ENCODE measurements at regions not wholly inside any gene's neighbourhood (a gene's known extent, or its start where the extent isn't known, plus 50 kb on each side); places are given as distances from the start of the nearest gene placed in this dataset.

GRCh38 chr6:44682987-44683779 lies 295.7 kb downstream of the CDC5L start:
- no peak for DNase-seq

DNA sequence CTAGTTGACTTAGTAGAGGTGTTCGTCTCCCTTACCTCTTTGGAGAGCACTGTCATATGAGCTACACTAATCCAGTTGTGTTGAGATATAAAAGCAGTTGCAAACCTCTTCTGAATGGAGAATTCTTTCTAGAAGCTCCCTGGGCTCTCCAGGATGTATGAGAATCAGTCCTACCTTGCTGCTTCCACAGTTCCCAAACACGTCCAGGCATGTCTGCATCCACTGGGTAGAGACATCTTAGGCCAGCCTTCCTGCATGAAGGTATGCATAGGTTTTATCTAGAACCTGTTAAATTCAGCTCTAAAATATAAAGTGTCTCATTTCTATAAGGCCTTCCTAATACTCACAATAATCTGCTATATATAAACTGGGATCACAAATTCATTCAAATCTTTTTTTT lies 297.7 kb downstream of the CDC5L start:
- DNase-seq, result no peak

DNA sequence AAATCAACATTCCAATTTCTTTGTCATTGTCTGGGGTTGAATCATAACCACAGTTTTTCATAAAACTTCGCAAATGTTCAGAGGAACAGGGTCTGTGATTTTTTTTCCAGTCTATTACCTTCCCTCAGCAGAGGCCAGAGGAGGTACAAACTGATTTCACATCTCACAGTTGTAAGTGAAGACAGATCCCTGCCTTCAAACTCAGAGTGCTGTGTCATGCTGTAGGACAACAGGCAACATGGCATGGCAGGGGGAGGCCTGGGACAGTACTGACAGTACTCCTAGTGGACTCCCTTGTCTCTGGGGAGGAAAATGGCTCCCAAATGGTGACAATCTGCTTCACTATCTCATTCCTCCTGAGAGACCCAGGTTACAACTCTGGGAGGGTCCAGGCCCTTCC lies 308.6 kb downstream of the CDC5L start:
- no peak for DNase-seq

- no peak for DNase-seq
Observed at GRCh38 chr6:44696686-44697085, 309.2 kb downstream of the CDC5L start.

- DNase-seq, result no peak
Observed at GRCh38 chr6:44697327-44697726, 309.8 kb downstream of the CDC5L start.

DNA sequence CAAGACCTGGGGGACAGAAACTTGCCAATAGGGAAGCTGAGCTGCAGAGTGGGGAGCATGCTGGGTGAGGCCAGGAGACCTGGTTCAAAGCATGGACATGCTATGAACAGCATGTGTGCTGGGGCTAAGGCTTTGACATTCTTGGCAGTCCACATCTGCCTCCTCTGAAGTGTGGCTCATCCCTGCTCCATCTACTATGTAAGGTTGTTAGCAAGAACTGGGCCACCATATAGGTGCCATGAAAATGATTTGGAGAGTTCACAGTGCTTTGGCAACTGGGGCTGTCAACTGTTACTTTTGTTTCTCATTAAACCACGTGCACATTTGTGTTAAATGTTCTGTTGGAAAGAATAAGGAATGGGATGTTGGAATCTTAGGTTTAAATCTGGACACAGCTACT lies 311.1 kb downstream of the CDC5L start:
- DNase-seq, result no peak

DNA sequence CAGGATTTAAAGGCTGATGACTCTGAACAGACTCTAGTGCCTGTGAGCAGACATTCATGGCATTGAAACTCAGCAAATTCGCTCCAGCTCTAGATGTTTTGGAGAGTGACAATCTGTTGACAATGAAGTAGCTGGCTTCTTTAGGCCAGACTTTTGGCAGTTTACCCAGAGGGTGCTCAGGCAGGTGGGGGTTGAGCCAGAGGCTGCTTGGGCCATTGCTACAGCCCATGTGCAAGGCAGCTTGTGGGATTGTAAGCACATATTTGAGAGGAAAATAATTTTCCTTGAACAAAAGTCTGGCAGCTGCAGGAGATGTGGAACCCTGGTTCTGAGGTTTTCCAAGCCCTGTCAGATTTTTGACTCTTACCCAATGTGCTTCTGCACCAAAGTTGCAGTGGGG lies 311.6 kb downstream of the CDC5L start:
- no peak for DNase-seq

DNA sequence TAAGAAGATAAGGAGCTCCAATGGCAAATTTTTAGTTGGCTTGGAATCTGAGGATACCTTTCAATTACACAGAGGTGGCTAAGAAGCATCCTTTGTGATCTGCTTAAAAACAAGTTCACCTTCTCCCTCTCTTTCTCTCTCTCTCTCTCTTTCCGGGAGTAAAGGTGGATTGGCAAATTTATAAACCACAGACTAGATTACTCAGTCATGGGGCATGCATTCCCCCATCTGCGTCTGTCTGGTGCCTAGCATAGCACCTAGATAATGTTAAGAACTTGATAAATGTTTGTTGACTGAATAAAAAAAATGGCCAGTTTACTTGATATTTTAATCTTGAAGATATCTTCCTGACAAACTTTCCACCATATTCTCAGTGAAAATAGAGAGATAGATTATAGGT lies 312.3 kb downstream of the CDC5L start:
- DNase-seq, result no peak

DNA sequence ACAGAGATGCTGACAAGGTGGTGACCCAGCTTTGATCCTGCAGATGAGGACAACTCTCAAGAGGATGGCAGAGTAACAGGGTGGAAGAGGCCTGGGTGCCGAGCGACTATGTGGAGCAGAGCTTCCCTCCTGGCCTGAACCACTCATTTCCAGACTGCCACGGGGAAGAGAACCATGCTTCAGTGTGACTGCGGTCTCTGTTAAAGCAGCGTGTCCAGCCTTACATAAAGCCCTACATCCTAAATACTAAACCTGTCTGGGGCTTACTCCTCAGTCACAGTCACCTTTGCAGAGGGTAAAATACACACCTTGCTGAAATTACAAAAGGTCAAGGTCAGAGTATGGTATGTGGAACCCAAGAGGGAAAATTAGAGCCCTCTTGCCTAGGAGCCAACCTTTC lies 312.9 kb downstream of the CDC5L start:
- DNase-seq, result no peak

- DNase-seq, result no peak
Observed at GRCh38 chr6:44701038-44701636, 313.6 kb downstream of the CDC5L start.

DNA sequence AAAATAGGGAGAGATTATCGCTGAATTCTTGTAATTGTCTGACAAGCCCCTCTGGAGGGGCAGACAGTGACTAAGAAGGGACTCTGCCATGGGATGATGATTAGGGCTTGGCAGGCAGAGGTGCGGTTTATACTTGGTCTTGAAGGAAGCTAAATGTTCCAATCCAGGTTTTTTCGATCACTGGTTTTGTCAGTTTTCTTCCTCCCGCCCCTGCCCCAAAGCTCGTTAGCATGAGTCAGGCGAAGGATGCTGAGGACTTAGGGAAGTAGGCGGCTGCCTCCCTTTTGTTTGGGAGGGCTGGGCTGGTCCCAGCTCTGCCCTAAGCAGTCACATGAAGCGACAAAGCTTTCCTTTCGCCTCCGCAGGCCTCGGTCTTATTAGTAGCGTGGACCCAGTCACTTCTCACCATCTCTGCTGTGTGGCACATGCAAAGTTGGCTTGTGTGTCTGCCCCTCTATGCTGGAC lies 314.2 kb downstream of the CDC5L start:
- no peak for DNase-seq

DNA sequence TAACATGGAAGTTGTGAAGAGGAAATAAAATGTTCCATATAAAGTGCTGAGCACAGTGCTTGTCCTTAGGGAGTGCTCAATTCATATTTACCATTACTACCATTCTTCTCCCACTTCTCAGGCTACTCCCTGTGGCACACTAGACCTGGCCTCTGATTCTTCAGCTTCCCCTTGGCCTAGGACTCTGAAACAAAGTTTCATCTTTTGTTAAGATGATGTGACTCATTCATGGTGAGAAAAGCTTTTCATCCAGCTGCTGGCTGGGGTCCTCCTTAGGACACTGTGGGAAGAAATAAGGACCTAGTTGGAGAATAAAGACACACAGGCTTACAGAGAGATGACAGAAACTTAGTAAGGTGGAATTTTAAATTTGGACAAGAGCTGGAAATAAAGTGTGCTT lies 314.8 kb downstream of the CDC5L start:
- DNase-seq, result no peak

DNA sequence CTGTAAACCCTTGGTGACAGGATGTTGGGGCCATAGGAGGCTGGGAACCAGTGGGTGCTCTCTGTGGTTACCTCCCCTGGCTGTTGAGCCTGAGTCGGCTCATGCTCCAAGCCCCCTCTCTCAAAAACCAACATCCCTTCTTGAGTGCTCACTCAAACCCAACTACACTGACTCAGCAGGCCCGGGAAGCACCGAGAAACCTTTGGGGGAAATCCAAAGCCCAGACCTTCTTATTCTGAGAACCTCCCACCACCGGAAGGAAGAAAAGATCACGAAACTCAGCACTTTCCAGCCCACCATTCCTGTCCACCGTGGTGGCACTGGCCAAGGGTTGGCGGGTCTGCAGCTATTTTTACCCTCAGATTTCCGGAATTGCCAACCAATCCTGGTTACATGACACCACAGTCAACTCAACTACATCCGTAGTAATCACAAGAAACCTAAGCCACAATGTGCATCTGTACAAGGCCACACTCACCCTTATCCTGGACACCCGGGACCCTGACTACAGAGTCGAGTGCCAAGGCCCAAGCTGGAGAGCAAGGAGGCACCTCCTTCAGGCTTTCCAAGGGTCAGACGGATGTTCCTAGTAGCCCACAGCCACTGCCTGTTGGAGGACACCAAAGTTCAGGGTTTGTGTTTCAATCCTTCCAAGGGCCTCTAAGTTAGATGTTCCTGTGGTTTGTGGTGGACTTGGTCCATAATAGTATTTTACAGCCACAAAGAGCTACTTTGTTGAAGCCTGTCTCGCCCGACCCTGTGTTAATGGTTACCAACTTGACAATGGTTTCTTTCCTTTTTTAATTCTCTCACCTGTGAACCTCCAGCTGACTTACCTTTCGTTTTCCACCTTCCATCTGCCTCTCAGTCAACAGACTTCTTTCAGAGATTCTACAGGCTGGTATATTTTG lies 317.0 kb downstream of the CDC5L start:
- peak; percentile 63 to 67 for DNase-seq

GRCh38 chr6:44705596-44705995 lies 318.1 kb downstream of the CDC5L start:
- no peak for DNase-seq

DNA sequence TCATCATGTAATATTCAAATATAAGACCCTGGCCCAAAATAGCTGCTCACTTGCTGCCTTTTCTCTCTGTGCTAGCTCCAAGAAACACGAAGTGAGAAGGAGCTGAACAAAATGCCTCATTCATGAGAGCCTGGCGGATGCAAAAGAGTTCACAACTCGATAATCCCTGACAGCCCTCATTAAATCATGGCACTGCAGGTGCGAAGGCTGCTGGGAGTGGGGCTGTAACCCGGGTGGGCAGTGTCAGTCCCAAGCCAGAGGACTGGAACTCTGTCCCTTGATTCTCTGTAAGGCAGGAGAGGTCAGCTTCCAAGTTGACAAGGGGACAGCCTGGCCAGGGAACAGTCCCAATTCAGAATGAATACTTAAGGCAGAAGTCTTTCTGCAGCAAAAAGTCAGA lies 318.5 kb downstream of the CDC5L start:
- no peak for DNase-seq

GRCh38 chr6:44708208-44708607 lies 320.7 kb downstream of the CDC5L start:
- no peak for DNase-seq

GRCh38 chr6:44712353-44713111 lies 325.0 kb downstream of the CDC5L start:
- no peak for DNase-seq

DNA sequence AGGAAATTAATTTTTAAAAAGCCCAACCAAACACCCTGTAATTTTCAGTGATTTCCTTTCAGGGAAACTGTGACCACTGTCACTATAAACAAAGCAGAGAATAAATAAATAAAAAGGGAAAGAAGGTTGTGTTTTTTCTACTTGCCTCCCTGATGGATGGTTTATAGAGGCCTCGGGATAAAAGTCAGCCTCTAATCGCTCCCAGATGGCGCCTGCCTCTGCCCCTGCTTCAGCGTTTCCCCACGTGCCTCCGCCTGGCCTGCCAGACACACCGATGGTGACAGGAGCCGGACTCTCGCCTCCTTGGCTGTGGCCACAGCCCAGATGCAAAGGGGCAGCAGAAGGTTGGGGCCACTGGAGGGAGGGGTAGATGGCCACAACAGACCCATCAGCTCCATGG lies 327.7 kb downstream of the CDC5L start:
- DNase-seq, result no peak

- DNase-seq, result no peak
Observed at GRCh38 chr6:44715925-44716324, 328.4 kb downstream of the CDC5L start.

GRCh38 chr6:44717431-44717830 lies 329.9 kb downstream of the CDC5L start:
- no peak for DNase-seq

DNA sequence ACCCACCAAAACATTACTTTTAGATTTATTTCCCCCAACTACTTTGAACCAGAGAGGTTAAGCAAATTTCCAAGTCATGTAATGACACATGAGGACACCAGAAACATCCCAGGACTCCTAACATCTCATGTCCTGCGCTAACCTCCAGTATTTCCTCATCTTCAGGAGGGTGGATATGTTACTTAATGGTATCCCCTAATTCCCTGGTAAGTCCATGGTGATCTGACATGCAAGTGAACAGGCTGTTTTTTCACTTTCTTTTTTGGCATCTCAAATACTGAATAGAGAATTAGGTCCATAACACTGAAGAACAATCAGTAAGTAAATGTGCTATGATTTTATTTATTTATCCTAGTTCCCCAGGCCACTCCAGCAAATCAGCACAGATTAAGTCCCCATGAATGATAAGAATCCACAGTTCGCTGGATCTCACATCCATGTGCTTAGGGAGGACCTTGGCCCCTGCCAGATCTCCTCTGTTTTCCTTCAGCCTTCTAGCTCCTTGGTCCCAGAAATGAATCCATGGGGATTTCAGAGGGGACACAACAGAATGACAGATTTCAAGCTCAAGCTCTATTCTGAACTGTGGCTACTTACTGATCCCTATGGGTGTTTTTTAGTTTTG lies 334.6 kb downstream of the CDC5L start:
- DNase-seq, result no peak

- DNase-seq, result no peak
Observed at GRCh38 chr6:44722736-44723135, 335.2 kb downstream of the CDC5L start.

All from activated T-cell treated with anti-CD3 and anti-CD28 coated beads, Interleukin-2, amount 50 U/mL, for 48 hours (primary cell).